Esophagus squamous epithelium (tissue), 5 donors: ENCODE measurements at regions not wholly inside any gene's neighbourhood (a gene's known extent, or its start where the extent isn't known, plus 50 kb on each side); places are given as distances from the start of the nearest gene placed in this dataset.

Experiments used
- DNase-seq: peaks from one replicate; lab custom pipeline; 2025; lab: John Stamatoyannopoulos, UW
- H3K27ac ChIP-seq, 4 donors: fragments of 200-600 bp; sonication (generic); one replicate each; pipeline ENCODE4 v1.5.1; 2016 to 2019; ENCODE audit warnings: mild to moderate bottlenecking in 1 of 4
- H3K27me3 ChIP-seq, 4 donors: fragments of 200-600 bp; sonication (generic); 1 replicate in 3 of 4; 2 replicates in 1 of 4; pipeline versions ENCODE4 v1.5.1 to v1.6.0; 2017 to 2021; ENCODE audit warnings: antibody characterized with exemption in 1 of 4
- H3K36me3 ChIP-seq, 3 donors: fragments of 200-600 bp; sonication (generic); one replicate each; pipeline ENCODE4 v1.5.1; 2016 to 2019
- H3K4me1 ChIP-seq, 3 donors: fragments of 200-600 bp; sonication (generic); one replicate each; pipeline ENCODE4 v1.5.1; 2017 to 2019
- H3K4me3 ChIP-seq, 4 donors: fragments of 200-600 bp; sonication (generic); 1 replicate in 3 of 4; 2 replicates in 1 of 4; pipeline ENCODE4 v1.5.1; 2016 to 2019; ENCODE audit warnings: mild to moderate bottlenecking in 2 of 4, moderate library complexity in 1 of 4
- H3K9me3 ChIP-seq, 3 donors: fragments of 200-600 bp; sonication (generic); one replicate each; pipeline ENCODE4 v1.5.1; 2016 to 2019
- POLR2A ChIP-seq, 4 donors: fragments of 450-650 bp; IDR thresholded peaks; one replicate each; pipeline ENCODE4 v1.6.1; 2017; ENCODE audit warnings: antibody characterized with exemption in 4 of 4, mild to moderate bottlenecking in 4 of 4, moderate library complexity in 3 of 4
- WGBS, 2 donors: methylation state at CpG; one replicate each; pipeline ENCODE4 v1.1.5; 2018; 5-methylcytosine and 5-hydroxymethylcytosine counted together
- intact Hi-C: fragments of 100-400 bp; cut with DNase I; formaldehyde crosslinking; loops from one replicate; pipeline ENCODE4 v1.15.0; 2022
- TF ChIP-seq, protein P1 (sequence below), 6 experiments: fragments of 450-650 bp in 4 of 6; fragments of 200-600 bp in 2 of 6; sonication (generic) in 2 of 6; IDR thresholded peaks; one replicate each; pipeline ENCODE4 v1.5.1; 2016 to 2019; ENCODE audit warnings: antibody characterized with exemption in 6 of 6, mild to moderate bottlenecking in 4 of 6, moderate library complexity in 4 of 6
- donor health status: DM: yes; HTN: yes; CAD: no.

- no peak for DNase-seq
- H3K36me3 ChIP-seq = no peaks in the 10 kb centered on the region
- H3K4me3 ChIP-seq = no peak overlapping the region
- H3K9me3 ChIP-seq = no peaks in the 10 kb centered on the region
- intact Hi-C loops = no loop called here
- TF ChIP-seq, protein P1, sequence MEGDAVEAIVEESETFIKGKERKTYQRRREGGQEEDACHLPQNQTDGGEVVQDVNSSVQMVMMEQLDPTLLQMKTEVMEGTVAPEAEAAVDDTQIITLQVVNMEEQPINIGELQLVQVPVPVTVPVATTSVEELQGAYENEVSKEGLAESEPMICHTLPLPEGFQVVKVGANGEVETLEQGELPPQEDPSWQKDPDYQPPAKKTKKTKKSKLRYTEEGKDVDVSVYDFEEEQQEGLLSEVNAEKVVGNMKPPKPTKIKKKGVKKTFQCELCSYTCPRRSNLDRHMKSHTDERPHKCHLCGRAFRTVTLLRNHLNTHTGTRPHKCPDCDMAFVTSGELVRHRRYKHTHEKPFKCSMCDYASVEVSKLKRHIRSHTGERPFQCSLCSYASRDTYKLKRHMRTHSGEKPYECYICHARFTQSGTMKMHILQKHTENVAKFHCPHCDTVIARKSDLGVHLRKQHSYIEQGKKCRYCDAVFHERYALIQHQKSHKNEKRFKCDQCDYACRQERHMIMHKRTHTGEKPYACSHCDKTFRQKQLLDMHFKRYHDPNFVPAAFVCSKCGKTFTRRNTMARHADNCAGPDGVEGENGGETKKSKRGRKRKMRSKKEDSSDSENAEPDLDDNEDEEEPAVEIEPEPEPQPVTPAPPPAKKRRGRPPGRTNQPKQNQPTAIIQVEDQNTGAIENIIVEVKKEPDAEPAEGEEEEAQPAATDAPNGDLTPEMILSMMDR (IDR thresholded peaks at IDR 0.05) = no peak
- peak in 1 of 4 donors; percentile 40 for TF ChIP-seq POLR2A (IDR thresholded peaks at IDR 0.05)
- WGBS, 2 donors = 27 to 48% methylated on average over 14 to 21 of the region's 21 CpGs
- peak overlapping the region in 3 of 4 donors; percentile 26 to 61 (median 50) for H3K27ac ChIP-seq
- H3K27me3 ChIP-seq = peaks cover 0 to 43% (median 0%) of the 10 kb centered on the region in 4 donors
- peaks cover 0 to 38% (median 3%) of the 10 kb centered on the region in 3 donors for H3K4me1 ChIP-seq
Observed at GRCh38 chr1:25031966-25032667, 102.0 kb upstream of the RUNX3 start.

GRCh38 chr1:25031601-25031965 is 101.5 kb upstream of the RUNX3 start:
- no peak for TF ChIP-seq POLR2A (IDR thresholded peaks at IDR 0.05)
- TF ChIP-seq, protein P1 (IDR thresholded peaks at IDR 0.05) = no peak
- 38 to 55% methylated on average over 4 to 8 of the region's 8 CpGs for WGBS, 2 donors
- DNase-seq = no peak

GRCh38 chr1:25030674-25031589 is 100.9 kb upstream of the RUNX3 start:
- peaks cover 3 to 47% (median 6%) of the 10 kb centered on the region in 3 donors for H3K4me1 ChIP-seq
- no peak for DNase-seq
- intact Hi-C loops = no loop called here
- H3K9me3 ChIP-seq = no peaks in the 10 kb centered on the region
- 51 to 64% methylated on average over 5 of the region's 6 CpGs for WGBS, 2 donors
- TF ChIP-seq, protein P1 (IDR thresholded peaks at IDR 0.05) = no peak
- no peak for TF ChIP-seq POLR2A (IDR thresholded peaks at IDR 0.05)
- no peak overlapping the region for H3K4me3 ChIP-seq
- H3K36me3 ChIP-seq = no peaks in the 10 kb centered on the region
- peak overlapping the region in 2 of 4 donors; percentile 25 to 49 for H3K27ac ChIP-seq
- H3K27me3 ChIP-seq = peaks cover 0 to 43% (median 0%) of the 10 kb centered on the region in 4 donors

More at GRCh38 chr1:25031601-25031965, 101.5 kb upstream of the RUNX3 start:
- H3K4me3 ChIP-seq = no peak overlapping the region
- intact Hi-C loops = no loop called here
- no peaks in the 10 kb centered on the region for H3K9me3 ChIP-seq
- peaks cover 2 to 44% (median 3%) of the 10 kb centered on the region in 3 donors for H3K4me1 ChIP-seq
- H3K27ac ChIP-seq = peak overlapping the region in 3 of 4 donors; percentile 25 to 61 (median 49)
- H3K36me3 ChIP-seq = no peaks in the 10 kb centered on the region
- peaks cover 0 to 43% (median 0%) of the 10 kb centered on the region in 4 donors for H3K27me3 ChIP-seq

- no peak for DNase-seq
- Histone ChIP-seq H3K27me3 (peaks cover 0 to 45% (median 0%) of the 10 kb centered on the region in 4 donors), H3K4me1 (peaks cover 3 to 47% (median 6%) of the 10 kb centered on the region in 3 donors), H3K36me3 (no peaks in the 10 kb centered on the region), H3K4me3 (no peak overlapping the region), H3K9me3 (no peaks in the 10 kb centered on the region), H3K27ac (no peak overlapping the region)
- intact Hi-C loops = no loop called here
- 86% methylated on average over 2 of the region's 2 CpGs for WGBS, 2 donors
- TF ChIP-seq, protein P1 (IDR thresholded peaks at IDR 0.05) = no peak
- TF ChIP-seq POLR2A (IDR thresholded peaks at IDR 0.05) = no peak
Observed at GRCh38 chr1:25030012-25030411, 99.9 kb upstream of the RUNX3 start.
